NCI-H2171 treated with DMSO at 0.1 percent for 48 hours (cell line): ENCODE measurements at regions not wholly inside any gene's neighbourhood (a gene's known extent, or its start where the extent isn't known, plus 50 kb on each side); places are given as distances from the start of the nearest gene placed in this dataset.
"Not testable (repeated sequence)": the region's sequence is repeated elsewhere in the genome, so short reads cannot be mapped to it uniquely, and the experiment has no call there.

ENCODE experiments used
- DNase-seq: peaks from one replicate; lab custom pipeline; 2025; lab: John Stamatoyannopoulos, UW

- no peak for DNase-seq
Observed at GRCh38 chr1:47491341-47491753, 53.5 kb downstream of the FOXD2 start.

- no peak for DNase-seq
Observed at GRCh38 chr1:47495176-47495713, 57.4 kb downstream of the FOXD2 start.

DNA sequence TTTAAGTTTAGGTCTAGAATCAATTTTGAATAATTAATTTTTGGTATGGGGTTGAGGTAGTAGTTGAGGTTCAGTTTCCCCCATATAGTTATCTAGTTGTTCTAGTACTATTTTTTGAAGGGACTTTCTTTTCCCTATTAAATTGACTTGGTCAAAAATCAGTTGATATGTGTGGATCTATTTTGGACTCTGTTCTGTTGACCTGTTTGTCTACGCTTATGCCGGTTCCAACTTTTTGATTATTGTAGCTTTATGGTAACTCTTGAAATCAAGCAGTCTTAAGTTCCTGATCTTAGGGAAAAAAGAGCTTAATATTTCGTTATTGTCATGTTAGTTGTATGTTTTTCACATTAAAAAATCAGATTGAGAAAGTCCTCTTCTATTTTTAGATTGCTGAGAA is 60.7 kb downstream of the FOXD2 start:
- no peak for DNase-seq

DNA sequence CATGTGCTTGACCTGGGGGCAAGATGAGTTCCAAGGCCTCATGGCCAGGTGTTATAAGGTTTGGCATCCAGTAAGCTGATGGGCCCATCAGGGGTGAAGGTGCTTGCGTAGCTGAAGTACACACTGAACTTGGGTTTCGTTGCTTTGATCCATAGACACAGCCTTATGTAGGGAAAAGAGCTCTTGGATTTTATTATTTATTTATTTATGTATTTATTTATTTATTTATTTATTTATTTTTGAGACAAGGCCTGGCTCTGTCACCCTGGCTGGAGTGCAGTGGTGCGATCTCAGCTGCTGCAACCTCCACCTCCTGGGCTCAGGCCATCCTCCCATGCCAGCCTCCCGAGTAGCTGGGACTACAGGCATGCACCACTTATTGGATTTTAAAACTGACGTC is 63.2 kb downstream of the FOXD2 start:
- no peak for DNase-seq

DNA sequence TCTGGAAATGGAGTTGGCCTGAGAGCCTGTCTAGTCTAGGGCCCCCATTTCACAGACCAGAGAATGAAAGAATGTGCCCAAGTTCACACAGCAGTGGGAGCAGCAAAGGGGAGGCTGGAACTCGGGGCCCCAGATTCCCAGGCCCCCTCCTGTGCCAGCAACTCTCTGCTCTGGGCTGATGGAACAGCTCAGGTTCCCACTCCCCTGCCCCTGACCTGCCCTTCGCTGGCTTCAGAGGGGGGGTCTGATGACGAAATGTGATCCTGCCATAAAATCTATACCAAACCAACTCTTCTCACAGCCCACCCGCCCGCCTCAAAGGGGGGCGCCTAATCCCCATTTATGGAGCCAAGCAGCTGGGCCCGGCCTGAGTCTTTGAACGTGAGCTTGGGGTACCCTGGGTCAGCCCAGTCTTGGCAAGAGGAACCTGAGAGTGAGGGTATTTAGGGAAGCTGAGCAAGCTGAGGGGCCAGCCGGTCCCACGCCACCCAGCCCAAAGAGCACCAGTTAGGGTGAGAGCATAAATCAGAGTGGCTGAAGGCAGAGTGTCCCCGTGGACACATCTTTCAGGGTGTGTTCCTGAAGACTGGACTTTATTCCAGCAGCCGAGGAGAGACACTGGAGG is 65.0 kb downstream of the FOXD2 start:
- no peak for DNase-seq

- DNase-seq = not testable (repeated sequence)
Observed at GRCh38 chr1:47504840-47505239, 67.0 kb downstream of the FOXD2 start.

DNA sequence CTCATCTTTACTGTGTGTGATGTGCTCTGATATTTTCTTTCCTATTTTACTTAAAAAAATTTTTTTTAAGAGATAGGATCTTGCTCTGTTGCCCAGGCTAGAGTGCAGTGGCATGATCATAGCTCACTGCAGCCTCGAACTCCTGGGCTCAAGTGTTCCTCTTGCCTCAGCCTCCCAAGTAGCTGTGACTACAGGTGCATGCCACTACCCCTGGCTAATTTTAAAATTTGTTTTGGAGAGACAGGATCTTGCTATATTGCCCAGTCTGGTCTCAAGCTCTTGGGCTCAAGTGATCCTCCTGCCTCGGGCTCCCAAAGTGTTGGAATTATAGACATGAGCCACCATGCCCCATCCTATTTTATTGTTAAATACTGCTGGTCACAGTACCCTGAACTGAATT is 67.4 kb downstream of the FOXD2 start:
- no peak for DNase-seq

GRCh38 chr1:47506053-47506452 is 68.2 kb downstream of the FOXD2 start:
- DNase-seq = no peak

DNA sequence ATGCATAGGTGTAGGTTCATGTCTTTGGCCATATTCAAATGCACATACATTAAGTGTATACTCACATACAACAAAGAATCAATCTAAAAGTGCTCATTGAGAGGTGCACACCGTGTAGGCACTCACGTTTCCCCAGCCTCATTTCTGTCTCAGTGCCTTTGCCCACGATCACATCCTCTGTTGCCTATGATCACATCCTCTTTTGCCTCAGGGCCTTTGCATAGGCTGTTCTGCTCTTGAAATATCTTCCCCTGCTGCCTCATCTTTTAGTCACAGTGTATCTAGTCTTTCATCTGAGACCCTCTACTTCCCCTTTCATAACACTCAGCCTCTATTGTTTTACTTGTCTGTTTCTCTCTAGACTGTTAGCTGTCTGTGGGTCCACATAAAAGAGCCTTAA is 69.3 kb downstream of the FOXD2 start:
- DNase-seq = no peak

DNA sequence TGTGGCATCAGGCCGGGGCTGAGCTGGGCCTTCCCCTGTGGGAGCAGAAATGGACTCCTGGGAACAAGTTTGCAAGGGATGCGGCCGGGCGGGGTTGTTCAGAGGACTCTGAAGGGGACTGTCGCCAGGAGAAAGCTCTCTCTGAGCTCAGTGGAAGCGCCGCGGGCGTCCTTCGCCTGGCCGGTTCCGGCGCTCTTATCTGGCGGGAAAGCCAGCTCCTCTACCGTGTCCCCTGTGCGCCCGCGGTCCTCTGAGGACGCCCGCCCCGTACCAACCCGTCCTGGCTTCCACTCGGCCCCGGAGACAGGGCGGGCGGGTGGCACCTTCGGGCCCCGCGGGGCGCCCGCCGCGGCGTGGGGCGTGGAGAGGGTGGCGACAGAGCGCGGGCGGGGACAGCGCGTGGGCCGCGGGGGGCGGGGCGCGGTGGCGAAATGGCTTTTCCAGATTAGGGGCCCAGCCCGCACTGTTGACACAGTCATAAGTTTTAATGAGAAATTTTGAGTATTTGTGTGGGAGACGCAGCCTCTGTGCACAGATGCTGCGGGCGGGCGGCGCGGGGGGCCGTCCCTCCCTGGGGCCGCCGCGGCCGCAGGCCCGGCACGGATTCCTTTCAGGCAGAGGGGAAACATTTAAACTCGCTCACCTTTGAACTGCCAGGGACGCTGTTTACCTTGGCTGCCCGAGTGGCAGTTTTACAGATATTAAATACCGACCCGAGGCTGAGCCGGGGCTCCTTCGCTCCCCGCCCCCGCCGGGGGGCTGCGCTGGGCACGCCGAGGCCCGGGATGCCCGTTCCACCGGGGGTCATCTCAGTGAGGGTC is 70.2 kb downstream of the FOXD2 start:
- peak; percentile 10 for DNase-seq

GRCh38 chr1:47508702-47509431 is 71.0 kb downstream of the FOXD2 start:
- DNase-seq = peak; percentile 60

DNA sequence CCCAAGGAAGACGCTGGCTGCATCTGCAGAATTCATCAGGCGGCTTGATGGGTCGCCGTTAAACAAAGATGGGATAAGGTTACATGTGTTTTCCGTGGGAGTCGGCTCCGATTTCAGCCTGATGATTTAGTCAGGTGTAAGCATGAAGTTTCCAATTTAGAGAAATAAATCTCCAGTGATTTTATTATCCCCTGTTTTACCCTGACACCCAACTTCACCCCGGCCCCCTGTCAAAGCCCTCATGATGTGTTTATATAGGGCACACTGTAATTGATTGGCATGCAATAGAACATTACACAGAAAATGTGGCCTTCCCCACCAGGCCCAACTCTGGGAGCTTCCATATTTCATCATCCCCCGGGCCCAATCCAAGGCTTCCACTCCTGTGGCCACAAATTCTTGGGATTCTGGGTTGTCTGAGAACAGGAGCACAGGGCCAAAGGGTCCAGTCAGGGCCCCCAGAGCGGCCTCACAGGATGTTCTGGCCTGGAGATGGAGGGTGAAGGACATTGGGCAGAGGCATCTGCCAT is 72.5 kb downstream of the FOXD2 start:
- peak; percentile 60 for DNase-seq

DNA sequence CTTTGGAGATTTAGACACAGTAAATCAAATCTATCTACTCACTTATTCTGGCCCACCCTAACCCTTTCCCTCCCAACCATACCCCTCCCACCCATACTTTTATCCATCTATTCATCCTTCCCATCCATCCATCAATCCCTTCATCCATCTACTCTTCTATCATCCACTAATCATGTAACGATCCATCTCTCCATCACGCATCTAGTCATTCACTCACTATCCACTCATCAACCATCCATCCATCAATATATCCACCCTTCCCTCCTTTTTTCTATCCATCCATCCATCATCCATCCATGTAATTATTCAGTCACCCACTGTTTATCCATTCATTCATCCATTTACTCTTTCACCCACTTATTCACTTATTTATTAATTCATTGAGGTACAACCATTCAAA is 74.0 kb downstream of the FOXD2 start:
- no peak for DNase-seq

DNA sequence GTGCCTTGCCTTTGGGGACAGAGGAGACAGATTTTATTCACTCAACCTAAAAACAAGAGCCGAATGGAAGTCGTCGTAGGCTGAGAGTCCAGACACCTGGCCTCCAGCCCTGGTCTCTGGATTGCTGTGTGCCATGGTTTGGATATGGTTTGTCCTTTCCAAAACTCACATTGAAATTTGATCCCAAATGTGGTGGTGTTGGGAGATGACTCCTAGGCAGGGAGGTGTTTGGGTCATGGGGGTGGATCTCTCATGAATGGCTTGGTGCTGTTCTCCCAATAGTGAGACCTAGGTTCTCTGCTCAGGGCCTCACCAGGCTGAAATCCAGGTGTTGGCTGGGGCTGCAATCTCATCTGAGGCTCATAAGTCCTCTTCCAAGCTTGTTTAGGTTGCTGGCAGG is 75.5 kb downstream of the FOXD2 start:
- no peak for DNase-seq

- no peak for DNase-seq
Observed at GRCh38 chr1:47514229-47514628, 76.4 kb downstream of the FOXD2 start.

DNA sequence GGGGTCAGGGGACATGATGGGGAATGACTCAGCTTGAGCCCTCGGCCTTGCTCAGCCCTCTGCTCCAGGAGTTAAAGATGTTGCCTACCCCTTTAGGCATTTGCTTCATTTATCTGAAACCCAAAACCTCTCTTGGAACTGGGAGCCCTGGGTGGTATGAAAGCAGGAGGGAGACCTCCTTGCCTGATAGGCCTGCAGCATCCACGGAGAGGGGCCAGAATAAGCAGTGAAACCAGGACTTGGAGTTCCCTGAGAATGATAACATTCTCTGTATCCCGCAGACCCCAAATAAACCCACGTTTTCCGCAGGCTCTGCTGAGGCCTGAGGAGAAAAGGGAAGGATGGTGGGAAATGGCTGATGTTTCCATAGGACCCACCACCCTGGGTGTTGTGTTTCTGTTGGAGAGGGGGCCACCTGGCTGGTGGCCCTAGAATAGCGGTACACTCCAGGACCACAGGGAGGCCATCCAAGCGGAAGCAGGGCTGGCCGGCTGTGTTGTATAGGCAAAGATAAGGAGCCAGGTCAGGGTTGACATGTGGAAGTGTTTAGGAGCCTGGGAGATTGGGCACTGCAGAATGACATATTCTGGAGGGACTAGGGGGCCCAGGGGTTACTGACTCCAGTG is 77.4 kb downstream of the FOXD2 start:
- no peak for DNase-seq

DNA sequence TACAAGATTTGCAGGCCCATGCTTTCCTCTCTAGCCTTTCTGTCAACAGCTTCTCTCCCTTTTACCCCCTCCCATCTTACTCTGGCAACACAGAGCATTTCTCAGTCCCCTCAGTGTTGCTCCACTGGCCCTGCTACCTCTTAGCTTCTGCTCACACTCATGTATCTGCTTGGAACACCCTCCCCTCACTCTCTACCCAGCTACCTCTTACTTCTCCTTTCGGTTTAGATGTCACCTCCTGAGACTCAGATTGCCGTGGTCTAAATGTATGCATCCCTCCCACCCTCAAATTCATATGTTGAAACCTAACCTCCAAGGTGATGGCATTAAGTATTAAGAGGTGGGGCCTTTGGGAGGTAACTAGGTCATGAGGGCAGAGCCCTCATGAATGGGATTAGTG is 80.1 kb downstream of the FOXD2 start:
- DNase-seq = no peak

DNA sequence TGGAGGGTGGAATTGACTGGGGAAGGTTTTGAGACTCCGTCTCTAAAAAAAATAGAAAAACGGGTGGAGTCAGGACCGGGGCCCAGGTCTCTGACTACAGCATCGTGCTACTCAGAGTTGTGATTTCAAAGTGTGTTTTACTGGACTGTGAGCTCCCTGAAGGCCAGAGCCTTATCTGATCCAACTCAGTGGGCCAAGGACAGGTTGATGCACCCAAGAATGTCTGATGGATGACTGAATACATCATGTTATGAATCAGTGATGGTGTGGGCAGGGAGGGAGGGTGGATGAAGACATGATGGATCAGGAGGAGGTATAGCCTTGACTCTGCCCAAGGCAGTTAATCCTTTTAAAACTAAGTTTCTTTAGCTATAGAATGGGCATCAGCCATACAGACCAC is 81.6 kb downstream of the FOXD2 start:
- DNase-seq = no peak

- no peak for DNase-seq
Observed at GRCh38 chr1:47519971-47520370, 82.1 kb downstream of the FOXD2 start.

GRCh38 chr1:47521034-47521881 is 83.4 kb downstream of the FOXD2 start:
- DNase-seq = no peak
